ENCODE measurements at regions not wholly inside any gene's neighbourhood (a gene's known extent, or its start where the extent isn't known, plus 50 kb on each side); places are given as distances from the start of the nearest gene placed in this dataset.
"Not testable (repeated sequence)": the region's sequence is repeated elsewhere in the genome, so short reads cannot be mapped to it uniquely, and the experiment has no call there.

DNA sequence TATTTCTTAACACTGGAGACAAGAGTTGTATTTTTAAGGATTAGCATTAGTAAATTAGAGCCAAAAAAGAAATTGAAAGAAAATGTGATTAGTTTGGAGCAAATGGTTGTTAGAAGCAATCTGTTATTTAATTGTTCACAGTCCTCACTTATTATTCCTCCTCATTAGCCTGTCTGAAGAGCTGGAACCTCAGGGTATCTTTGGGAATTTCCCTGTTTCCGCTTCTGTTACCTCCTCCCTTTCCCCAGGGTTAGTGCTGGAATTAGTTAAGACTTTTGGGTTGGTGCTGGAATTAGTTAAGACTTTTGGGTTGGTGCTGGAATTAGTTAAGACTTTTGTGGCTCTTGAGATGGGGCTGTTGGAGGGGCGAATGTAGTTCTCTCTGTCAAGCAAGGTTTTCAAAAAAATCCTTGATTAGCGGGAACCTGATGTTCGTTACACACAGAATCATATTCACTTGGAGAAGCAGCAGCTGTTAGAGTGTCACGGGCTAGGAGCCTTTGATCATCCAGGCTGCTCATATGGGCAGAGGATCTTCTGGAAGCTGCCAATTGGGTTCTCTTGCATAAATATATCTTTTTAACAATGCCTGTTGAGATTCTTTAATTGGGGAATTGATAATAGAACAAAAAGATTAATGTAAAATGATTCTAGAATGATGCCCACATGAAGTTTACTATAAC, 251.0 kb upstream of the NPSR1 start:
- no peak for DNase-seq

DNA sequence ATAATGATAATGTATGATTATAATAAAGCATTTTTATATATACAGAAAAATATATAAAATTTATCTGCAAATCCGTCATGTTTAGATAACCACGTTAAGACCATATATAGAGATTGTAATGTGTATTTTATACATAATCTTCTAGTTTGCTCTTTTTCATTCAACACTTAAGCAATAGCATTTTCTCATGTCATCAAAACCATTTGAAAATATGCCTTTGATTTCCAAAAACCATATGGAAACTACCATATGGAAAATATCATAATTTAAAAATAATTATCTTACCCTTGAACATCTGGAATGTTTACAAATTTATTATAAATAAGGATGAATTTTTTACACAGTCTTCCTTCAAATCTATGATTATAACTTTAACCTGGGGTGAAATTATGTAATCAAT, 250.4 kb upstream of the NPSR1 start:
- DNase-seq: no peak

DNA sequence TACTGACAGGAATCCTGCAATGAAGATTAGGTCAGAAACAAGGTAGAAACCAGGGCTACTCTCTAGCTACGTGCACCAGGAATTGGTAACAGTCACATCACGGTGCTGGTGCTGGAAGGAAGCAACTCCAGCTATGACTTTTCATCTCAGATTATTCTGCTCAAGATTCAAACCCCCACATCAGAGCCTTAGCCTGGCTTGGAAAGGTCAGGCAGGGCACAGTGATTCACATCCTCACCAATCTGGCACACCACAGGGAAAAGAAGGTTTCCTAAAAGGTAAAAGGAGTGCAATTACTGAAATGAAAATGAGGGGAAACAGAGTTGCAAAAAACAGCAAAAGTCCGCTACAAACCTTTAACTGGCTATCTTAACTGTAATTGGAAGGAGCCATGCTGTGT, 240.2 kb upstream of the NPSR1 start:
- DNase-seq: no peak

GRCh38 chr7:34421526-34421925, 236.5 kb upstream of the NPSR1 start:
- no peak for DNase-seq

- DNase-seq: no peak
Measured at GRCh38 chr7:34425194-34425593, 232.8 kb upstream of the NPSR1 start.

- no peak for DNase-seq
Measured at GRCh38 chr7:34425631-34426384, 232.2 kb upstream of the NPSR1 start.

- peak; percentile 17 to 40 for DNase-seq
Measured at GRCh38 chr7:34430456-34430855, 227.6 kb upstream of the NPSR1 start.

DNA sequence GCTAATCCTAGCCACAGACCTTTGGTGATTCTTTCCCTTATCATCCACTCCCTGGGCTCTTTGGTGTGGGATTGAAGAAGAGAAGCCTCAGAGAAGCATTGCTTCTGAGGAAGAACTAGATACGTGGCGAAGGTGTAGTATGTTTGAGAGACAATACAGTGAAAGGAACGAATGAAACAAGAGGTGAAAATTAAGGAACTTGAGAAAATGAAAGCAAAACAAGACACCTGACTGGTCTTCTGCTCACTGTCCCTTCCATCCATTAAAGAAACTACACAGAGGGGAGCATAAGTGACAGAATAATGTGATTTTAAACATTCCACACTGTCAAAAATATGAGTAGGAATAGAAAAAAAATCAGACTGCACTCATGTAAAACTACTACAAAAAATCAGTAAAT, 219.6 kb upstream of the NPSR1 start:
- no peak for DNase-seq

- no peak for DNase-seq
Measured at GRCh38 chr7:34445653-34446052, 212.4 kb upstream of the NPSR1 start.

DNA sequence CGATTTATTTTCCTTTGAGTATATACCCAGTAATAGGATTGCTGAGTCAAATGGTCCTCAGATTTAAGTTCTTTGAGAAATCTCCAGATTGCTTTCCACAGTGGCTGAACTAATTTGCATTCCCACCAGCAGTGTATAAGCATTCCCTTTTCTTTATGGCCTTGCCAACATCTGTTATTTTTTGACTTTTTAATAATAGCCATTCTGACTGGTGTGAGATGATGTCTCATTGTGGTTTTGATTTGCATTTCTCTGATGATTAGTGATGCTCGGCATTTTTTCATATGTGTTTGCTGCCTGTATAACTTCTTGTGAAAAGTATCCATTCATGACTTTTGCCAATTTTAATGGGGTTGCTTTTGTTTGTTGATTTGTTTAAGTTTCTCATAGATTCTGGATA, 209.5 kb upstream of the NPSR1 start:
- not testable (repeated sequence) for DNase-seq

- DNase-seq: no peak
Measured at GRCh38 chr7:34449765-34450164, 208.3 kb upstream of the NPSR1 start.

- no peak for DNase-seq
Measured at GRCh38 chr7:34451183-34451582, 206.8 kb upstream of the NPSR1 start.

DNA sequence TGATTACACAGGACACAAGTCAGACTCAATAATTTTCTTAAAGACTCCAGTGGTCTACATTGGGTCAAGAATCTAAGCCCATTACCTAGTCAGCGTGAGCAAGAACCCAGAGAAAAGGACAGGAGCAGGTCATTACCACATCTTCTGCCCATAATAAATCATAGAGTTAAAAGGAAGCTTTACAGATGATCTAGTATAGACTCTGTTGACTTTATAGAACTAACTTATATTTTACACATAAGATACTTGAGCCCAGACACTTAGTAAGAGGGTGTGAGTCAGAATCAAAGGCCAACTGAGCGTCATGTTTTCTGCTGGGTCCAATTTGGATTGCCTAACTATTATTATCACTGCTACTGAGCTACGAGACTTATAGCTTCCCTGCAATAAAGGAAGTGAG, 206.1 kb upstream of the NPSR1 start:
- no peak for DNase-seq

DNA sequence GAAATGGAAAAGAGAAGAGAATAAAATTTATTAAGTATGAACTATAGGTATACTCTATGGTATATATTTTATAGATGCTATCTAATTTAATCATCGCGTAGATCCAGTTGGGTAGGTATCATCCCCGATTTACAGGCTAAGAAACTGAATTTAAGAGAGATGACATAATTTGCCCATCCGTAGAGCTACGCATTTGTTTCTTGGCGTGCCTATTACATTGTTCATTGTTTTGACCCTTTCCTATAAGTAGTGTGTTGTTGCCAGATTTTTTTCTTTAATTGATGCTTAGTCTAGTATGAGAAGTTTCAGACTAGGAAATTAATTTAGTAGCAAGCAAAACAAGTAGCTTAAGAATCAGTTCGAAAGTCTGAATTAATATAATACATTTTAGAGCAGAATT, 205.7 kb upstream of the NPSR1 start:
- DNase-seq: no peak

- no peak for DNase-seq
Measured at GRCh38 chr7:34453150-34453549, 204.9 kb upstream of the NPSR1 start.

- DNase-seq: no peak
Measured at GRCh38 chr7:34454381-34454780, 203.6 kb upstream of the NPSR1 start.

DNA sequence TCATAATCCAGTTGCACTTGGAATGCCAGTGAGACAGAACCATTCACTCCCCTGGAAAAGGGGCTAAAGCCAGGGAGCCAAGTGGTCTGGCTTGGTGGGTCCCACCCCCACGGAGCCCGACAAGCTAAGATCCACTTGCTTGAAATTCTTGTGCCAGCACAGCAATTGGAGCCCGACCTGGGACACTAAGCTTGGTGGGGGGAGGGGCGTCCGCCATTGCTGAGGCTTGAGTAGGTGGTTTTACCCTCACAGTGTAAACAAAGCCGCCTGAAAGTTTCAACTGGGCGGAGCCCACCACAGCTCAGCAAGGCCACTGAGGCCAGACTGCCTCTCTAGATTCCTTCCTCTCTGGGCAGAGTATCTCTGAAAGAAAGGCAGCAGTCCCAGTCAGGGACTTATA, 200.7 kb upstream of the NPSR1 start:
- no peak for DNase-seq

GRCh38 chr7:34463830-34464229, 194.2 kb upstream of the NPSR1 start:
- DNase-seq: no peak

DNA sequence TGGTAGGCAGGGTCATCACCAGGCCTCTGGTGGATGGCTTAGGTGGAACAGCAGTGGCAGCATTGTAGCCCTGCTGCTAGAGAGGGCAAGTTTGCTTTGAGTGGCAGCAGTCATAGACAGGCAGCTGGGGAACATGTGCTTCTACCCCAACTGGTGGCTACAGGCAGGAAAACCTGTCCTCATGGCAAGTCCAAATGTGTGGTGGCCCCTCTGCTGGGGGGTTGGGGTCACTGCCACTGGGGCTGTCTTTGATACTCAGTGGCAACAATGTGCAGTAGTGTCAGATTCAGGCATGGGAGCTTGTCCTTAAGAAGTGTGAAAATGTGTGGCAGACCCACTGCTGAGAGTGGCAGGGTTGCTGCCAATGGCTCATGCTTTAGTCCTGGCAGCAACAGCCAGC, 186.2 kb upstream of the NPSR1 start:
- no peak for DNase-seq

GRCh38 chr7:34486371-34486770, 171.6 kb upstream of the NPSR1 start:
- DNase-seq: no peak

GRCh38 chr7:34487391-34488115, 170.5 kb upstream of the NPSR1 start:
- DNase-seq: no peak

DNA sequence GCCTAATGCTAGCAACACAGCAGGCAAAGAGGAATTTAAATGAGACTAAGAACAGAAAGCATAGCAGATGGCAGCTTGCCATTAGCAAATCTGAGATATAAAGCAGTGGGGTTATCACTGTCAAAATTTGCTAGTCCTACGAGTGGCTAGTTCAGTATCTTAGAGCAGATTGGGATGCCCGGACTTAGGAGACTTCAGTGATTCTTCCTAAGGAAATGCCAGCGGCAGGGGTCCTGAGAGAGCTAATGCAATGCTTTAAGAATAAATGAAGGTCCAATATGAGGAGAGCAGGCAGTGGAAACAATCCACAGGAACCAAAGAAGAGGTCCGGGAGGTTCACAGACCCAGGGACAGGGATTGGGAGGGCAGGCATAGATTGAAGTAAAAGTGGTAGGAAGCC, 169.3 kb upstream of the NPSR1 start:
- DNase-seq: no peak

DNA sequence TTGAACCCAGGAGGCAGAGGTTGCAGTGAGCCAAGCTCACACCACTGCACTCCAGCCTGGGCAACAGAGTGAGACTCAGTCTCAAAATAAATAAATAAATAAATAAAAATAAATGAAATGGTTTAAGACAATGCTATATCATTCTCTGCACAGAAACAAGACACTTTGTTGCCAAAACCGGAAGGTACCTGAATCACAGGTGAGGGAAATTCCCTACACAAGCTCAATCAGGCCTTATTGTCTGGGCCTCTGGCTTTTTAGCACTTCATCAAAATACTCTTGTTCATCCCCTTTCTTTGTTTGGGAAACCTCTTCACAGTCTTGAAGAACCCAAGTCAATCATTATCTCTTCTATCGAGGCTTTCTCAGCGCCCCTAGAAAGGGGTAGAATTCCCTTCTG, 166.1 kb upstream of the NPSR1 start:
- no peak for DNase-seq

DNA sequence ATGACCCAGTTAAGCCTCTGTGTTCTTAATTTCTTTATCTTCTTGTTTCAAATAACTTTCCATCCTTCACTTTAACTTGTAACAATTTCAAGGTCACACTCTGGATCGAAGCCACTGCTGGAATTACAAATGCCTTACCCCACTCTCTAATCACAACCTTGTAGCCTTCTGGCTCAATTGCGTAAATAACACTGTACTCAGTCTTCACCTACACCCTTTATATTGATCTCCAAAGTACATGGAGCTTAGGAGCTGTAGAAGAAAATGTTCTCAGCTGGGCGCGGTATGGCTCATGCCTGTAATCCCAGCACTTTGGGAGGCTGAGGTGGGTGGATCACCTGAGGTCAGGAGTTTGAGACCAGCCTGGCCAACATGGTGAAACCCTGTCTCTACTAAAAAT, 164.3 kb upstream of the NPSR1 start:
- no peak for DNase-seq
